LHCN-M2 (cell line): ENCODE measurements at regions not wholly inside any gene's neighbourhood (a gene's known extent, or its start where the extent isn't known, plus 50 kb on each side); places are given as distances from the start of the nearest gene placed in this dataset.

Experiments
- DNase-seq: peaks from one replicate; pipeline ENCODE4 v3.0.0-alpha.2; 2012; ENCODE audit warnings: low read depth

DNA sequence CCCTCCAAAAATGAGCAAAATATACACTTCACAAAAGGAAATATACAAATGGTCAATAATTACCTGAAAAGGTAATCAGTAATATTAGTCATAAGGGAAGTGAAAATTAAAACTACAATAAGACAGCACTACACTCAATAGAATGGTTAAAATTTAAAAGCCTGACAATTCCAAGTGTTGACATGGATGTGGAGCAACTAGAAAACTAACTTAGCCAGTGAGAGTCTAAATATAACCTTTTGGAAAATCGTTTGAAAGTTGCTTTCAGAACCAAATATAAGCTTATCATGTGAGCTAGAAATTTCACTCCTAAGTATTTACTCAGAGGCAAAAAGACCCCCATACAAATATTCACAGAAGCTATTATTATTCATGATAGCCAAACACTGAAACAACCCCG, 105.1 kb upstream of the MVB12B start:
- DNase-seq: no peak

DNA sequence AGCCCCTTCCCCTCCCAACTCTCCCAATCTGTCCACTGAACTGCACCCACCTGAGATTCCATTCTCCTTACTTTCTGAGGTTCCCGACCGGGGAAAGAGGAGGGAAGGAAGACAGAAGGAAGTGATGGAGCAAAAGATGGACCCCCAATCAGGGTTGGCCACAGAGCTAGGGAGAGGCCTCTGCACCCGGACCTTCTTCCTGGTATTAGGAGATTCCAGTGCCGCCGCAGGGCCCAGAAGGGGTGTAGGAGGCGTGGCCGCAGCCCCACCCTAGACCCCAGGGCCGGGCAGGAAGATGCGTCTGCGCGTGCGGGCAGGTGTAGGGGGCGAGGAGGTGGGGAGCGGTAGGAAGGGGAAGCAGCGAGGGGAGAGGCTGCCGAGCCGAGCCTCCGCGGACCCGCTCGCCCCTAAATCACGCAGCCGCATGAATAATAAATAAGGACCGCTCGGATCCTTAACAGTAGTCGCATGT, 104.2 kb upstream of the MVB12B start:
- DNase-seq: no peak

DNA sequence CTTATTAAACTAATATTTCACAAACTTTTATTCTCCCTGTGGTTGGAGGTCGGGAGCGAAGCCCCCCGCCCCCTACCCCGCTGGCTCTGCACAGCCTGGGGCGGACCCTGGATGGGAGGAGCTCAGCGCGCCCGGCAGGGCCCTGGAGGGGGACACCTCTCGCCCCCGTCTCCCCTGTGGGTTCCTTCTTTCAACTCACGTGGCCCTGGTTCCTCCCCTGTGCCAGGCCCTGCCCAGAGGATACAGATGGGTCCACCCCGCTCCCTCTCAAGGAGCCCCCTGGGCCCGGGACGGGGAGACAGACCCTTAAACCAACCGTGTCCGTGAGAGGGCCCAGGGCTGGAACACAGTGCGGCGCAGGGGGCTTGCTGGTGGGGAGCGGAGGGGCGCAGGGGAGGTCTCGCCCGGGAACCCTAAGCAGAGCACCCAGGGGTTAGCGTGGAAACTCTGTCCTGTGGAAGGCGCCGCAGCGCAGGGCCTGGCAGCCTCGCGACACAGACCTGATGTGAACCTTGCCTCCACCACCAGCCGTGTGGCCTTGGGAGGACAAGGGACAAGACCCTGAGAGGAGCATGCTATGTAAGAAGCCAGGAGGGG, 103.7 kb upstream of the MVB12B start:
- DNase-seq: no peak

- no peak for DNase-seq
Observed at GRCh38 chr9:126223798-126224531, 102.7 kb upstream of the MVB12B start.

- no peak for DNase-seq
Observed at GRCh38 chr9:126225611-126226609, 100.7 kb upstream of the MVB12B start.

DNA sequence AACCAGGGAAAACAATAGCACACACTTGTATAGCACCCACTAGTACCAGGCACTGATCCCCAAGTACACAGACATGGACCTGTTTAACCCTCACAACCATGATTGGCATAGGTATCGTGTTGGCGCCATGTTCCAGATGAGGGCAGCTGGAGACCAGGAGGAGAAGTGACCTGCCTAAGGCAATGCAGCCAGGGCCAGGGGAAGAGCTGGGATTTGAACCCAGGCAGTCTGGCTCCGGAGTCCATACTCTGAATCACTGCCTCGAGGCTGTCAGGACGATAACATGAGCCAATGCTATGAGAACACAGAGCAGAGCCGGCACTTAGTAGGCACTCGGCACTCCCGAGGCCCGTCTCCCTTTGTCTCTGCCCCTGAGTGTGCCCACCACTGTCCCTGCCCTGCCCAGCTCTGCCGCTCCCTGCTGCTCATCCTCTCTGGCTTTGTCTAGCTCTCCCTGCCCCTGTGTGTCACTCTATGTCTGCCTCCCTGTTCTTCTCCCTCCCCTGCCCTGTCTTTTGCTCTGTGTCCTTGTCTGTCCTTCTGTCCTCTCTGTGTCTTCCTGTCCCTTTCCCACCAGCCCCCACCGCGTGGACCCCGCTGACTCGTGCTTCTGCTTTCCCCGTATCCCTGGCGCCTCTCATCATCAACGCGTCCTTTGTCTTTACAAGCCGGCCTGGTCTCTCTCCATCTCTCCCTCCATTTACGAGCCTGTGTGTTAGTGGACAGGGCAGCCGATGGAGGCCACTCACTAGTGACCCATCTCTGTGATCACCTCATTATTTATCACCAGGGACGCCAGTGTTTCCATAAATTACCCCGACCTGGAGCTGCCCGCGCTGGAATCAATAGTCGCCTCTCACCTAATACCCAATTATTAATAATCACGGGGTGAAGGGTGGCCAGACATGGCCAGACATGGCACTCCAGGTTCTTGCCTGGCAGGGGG, 99.4 kb upstream of the MVB12B start:
- DNase-seq: no peak

DNA sequence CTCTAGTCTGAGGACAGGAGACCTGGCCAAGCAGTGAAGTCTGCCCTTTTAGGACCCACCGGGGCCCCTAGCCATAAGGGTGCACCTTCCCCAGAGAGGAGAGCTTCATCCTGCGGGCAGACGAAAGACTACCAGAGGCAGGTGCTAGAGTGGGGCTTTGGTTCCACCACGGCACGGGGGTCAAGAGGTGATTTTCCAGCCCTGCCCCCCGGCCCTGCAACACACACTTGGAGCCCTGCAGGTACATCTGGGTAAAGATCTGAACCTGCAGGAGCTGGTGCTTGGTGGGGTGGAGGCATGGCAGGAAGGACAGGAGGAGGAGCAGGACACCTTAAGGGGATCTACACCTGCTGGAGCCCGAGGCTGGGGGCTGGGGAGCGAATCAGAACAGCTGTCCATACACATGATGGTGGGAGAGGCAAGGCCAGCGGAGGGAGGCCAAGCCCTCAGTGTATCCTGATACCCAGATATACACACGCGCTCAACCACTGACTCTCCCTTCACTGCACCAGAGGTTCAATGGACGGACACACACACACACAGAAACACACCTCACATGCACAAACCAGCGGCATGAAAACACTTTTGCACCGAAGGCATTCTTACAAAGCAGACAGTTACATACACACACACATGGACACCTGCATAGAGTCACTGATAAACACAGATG, 98.4 kb upstream of the MVB12B start:
- no peak for DNase-seq

DNA sequence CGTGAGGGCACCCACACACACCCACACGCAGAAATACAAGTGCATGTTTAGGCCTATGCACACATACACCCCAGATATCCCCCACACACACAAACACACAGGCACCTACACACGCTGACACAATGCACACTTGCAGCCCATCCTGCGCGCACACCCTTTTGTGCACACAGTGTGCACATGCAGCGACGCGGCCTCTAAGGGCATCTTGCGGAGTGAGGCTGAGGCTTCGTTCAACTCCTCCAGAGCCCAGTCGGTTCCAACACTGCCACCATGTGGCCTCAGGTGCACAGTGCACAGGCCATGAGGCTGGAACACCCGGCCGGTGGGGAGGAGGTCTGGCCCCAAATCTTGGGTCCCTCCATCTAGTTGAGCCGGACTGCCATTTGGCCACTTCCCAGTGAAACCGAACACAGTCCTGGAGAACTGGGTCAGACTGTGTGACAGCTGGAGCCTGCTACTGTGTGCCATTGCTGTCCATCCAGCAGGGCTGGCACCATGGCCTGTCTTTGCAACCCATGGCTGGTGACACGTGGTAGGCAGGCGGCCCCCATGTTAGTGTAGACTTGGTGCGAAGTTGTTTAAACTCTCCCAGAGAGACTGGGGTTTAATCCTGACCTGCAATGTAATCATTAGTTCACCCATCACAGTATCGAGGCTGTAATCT, 97.7 kb upstream of the MVB12B start:
- DNase-seq: peak; percentile 48

DNA sequence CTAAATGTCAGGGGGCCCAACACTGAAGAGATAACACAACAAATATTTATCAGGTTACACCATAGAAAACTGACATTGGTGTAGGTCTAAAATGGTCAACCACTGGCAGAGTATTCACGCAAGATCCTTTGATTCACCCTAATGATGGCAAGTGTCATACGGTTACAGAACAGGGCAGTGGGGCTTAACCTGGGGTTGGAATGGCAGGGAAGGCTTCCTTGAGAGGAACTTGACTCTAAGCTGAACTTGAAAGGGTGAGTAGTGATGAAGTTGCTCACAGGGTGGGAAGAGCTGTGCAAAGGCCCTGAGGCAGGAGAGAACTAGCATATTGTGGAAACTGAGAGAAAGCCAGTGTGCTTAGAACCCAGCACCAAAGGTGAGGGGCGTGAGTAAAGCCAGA, 97.1 kb upstream of the MVB12B start:
- DNase-seq: no peak

DNA sequence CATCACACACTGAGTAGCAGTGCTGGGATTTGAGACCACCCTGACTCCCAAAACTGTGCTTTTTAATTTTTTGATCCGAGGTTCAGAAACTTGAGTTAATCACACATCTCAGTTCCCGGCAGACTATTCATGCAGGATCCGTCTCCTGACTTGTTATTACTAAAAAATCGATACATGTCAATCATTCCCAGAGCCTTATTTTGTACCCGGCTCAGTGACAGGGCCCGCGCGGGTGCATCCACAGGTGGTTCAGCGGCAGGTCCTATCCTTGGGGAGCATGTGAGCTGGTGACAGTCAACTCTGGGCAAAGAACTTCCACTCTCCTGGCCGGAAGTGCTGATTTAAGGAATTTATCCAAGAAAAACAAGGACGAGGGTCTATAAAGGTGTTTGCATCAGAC, 95.9 kb upstream of the MVB12B start:
- no peak for DNase-seq

GRCh38 chr9:126232461-126232860, 94.2 kb upstream of the MVB12B start:
- peak; percentile 3 for DNase-seq

DNA sequence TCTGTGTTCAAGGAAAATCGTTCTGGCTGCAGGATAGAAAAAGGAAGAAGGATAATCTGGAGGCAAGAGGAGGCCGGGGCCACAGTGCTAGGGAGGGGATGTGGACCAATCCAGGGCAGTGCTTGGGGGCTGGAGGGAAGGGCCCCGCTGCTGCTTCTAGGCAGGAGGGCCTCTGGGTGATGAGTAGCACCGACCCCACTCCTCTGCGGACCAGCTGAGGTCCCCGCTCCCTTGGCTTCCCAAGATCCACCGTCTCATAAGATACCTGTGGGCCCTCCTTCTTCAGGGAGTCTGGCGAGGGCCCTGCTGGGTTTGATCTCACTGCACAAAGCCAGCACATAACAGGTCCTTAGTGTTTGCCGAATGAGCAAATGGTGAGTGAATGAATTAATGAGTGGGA, 93.5 kb upstream of the MVB12B start:
- DNase-seq: no peak

DNA sequence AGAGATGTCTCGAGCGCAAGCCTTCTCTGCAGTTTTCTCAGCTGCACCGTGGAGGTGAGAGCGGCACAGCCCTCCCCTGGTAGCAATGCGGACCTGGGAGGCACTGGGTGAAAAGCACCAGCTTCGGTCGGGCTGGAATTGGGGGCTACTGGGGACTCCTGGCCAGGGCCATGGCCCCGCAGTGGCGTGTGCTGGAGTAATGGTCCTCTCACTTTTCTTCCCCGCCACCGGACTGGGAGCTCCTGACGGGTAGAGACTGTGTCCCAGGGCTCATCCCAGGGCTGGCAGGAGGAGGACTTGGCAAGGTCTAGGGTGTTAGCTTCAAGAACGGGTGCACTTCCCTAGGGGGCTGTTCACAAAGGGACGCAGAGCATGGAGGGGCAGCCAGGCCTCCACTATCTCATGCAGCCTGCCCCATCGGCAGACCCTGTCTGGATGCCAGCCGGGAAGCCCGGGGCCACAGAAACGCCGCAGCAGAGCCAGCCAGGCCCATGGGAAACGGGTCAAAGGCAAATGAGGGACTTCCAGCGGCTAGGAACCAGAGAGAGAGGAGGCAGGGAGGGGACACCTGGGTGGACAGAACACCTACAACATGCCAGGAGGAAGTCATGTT, 92.6 kb upstream of the MVB12B start:
- DNase-seq: no peak

- DNase-seq: no peak
Observed at GRCh38 chr9:126234681-126235335, 91.8 kb upstream of the MVB12B start.

GRCh38 chr9:126235336-126236243, 91.0 kb upstream of the MVB12B start:
- DNase-seq: no peak

GRCh38 chr9:126236273-126236672, 90.4 kb upstream of the MVB12B start:
- no peak for DNase-seq

GRCh38 chr9:126238415-126238814, 88.2 kb upstream of the MVB12B start:
- DNase-seq: no peak

DNA sequence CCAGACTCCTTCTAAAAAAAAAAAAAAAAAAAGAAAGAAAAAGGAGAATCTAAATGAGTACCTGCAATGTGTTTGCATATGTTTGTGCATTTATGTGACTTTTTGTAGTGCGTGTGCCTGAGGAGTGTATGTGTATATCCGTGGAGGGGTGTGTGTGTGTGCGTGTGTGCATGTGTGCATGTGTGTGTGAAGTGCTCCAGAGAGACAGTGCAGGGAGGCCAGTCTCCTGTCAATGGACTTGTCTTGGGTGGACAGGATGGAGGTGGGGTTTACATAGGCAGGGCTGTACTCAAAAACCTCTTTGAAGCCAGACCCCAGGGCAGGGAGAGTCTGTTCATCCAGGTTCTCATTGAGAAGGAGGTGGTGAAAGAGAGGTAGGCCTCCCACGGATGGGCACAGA, 87.1 kb upstream of the MVB12B start:
- DNase-seq: no peak
